ENCODE measurements at regions not wholly inside any gene's neighbourhood (a gene's known extent, or its start where the extent isn't known, plus 50 kb on each side); places are given as distances from the start of the nearest gene placed in this dataset.

- H3K27ac Mint-ChIP-seq (ENCODE audit: low read depth, unreplicated experiment): no peak overlapping the region
These were observed 304.3 kb downstream of the ZIC1 start for GRCh38 chr3:147713234-147714133.

DNA sequence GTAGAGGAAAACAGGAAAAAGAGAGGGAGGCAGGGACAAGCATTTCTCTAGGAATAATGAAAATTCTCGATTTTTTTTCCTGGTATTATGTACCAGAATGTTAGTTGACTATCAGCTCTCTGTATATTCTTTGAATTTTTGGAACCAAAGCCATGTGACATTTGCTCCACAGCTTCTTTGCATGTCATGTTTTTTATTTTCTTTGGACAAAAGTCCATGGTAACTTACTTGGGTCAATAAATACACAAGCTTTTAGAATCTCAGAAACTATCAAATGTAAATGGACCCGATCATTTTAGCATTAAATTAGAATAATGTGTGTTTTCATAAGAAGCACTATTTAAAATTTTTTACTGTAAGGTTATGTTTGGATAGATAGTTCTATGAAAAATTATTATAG, 320.5 kb downstream of the ZIC1 start:
- POLR2A ChIA-PET: no interaction called here
- no peak for DNase-seq (ENCODE audit: unreplicated experiment)
- Mint-ChIP-seq H3K27me3 (ENCODE audit: insufficient read depth, unreplicated experiment) (no peaks in the 10 kb centered on the region), H3K27ac (ENCODE audit: low read depth, unreplicated experiment) (no peak overlapping the region), H3K9me3 (ENCODE audit: unreplicated experiment) (peaks cover 8% of the 10 kb centered on the region), H3K4me3 (ENCODE audit: unreplicated experiment) (no peak overlapping the region), H3K36me3 (ENCODE audit: insufficient read depth, unreplicated experiment) (no peaks in the 10 kb centered on the region), H3K4me1 (ENCODE audit: insufficient read depth, unreplicated experiment) (no peaks in the 10 kb centered on the region)
- intact Hi-C loops (cut with micrococcal nuclease): no loop called here
- CTCF ChIA-PET: no interaction called here
- BruUV-seq (replicated peaks): no TSS peak
- no peak for TF ChIP-seq CTCF (IDR thresholded peaks at IDR 0.05; ENCODE audit: unreplicated experiment)

More at GRCh38 chr3:147713234-147714133, 304.3 kb downstream of the ZIC1 start:
- H3K4me3 Mint-ChIP-seq (ENCODE audit: unreplicated experiment): no peak overlapping the region
- no TSS peak for BruUV-seq (replicated peaks)
- no peaks in the 10 kb centered on the region for H3K36me3 Mint-ChIP-seq (ENCODE audit: insufficient read depth, unreplicated experiment)
- CTCF ChIA-PET: interaction anchor here (0.7 to 0.9 kb wide), 2 partner anchors 17 to 558 kb away, joined by 3 to 4 read pairs; no protein-coding TSS in a partner anchor
- H3K9me3 Mint-ChIP-seq (ENCODE audit: unreplicated experiment): no peaks in the 10 kb centered on the region
- DNase-seq (ENCODE audit: unreplicated experiment): no peak
- no peaks in the 10 kb centered on the region for H3K27me3 Mint-ChIP-seq (ENCODE audit: insufficient read depth, unreplicated experiment)
- POLR2A ChIA-PET: no interaction called here
- TF ChIP-seq CTCF (IDR thresholded peaks at IDR 0.05; ENCODE audit: unreplicated experiment): no peak
- intact Hi-C loops (cut with micrococcal nuclease): no loop called here
- no peaks in the 10 kb centered on the region for H3K4me1 Mint-ChIP-seq (ENCODE audit: insufficient read depth, unreplicated experiment)

DNA sequence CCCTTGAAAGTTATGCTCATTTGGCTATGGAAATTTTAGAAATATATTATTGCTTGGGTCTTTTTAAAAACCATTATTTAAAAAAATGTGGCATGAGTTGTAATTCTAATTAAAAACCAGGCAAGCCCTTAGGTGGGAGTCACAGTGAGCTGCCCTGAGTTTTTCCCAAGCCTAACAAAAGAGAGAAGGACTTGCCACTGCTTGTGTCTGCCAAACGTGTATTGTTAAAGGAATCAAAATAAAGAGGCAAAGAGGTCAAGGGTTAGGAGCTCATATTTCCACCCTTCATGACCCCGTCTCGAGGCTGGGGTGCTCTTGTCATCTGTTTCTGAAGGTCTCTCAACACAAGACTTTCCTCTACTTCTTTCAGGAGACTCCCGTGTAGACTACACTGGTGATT, 321.1 kb downstream of the ZIC1 start:
- DNase-seq (ENCODE audit: unreplicated experiment): no peak
- intact Hi-C loops (cut with micrococcal nuclease): no loop called here
- ChIA-PET CTCF (interaction anchor here (0.7 to 1.3 kb wide), 2 partner anchors 16 to 1128 kb away, joined by 3 to 4 read pairs; no protein-coding TSS in a partner anchor), POLR2A (no interaction called here)
- no peak overlapping the region for H3K27ac Mint-ChIP-seq (ENCODE audit: low read depth, unreplicated experiment)
- BruUV-seq (replicated peaks): no TSS peak
- no peaks in the 10 kb centered on the region for H3K4me1 Mint-ChIP-seq (ENCODE audit: insufficient read depth, unreplicated experiment)
- no peaks in the 10 kb centered on the region for H3K27me3 Mint-ChIP-seq (ENCODE audit: insufficient read depth, unreplicated experiment)
- no peaks in the 10 kb centered on the region for H3K36me3 Mint-ChIP-seq (ENCODE audit: insufficient read depth, unreplicated experiment)
- no peak for TF ChIP-seq CTCF (IDR thresholded peaks at IDR 0.05; ENCODE audit: unreplicated experiment)
- peaks cover 8% of the 10 kb centered on the region for H3K9me3 Mint-ChIP-seq (ENCODE audit: unreplicated experiment)
- H3K4me3 Mint-ChIP-seq (ENCODE audit: unreplicated experiment): no peak overlapping the region

DNA sequence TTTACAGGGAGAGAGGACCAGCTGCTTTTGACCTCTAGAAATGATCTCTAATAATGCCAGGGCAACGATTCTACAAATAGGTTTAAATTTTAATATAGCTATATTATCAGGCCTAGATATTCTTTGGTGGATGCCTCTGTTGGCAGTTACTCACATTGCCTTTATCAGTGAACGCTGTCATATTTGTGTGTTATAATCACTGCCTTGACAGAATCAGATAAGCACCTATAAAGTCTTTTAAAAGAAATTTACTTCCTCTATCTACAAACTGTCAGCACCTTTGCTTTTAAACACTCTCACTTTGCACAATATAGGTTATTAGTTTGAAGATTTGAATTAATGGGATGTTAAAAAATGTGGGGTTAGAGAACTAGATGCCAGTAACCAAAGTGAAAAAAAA, 324.1 kb downstream of the ZIC1 start:
- TF ChIP-seq CTCF (IDR thresholded peaks at IDR 0.05; ENCODE audit: unreplicated experiment): no peak
- no peaks in the 10 kb centered on the region for H3K9me3 Mint-ChIP-seq (ENCODE audit: unreplicated experiment)
- no peaks in the 10 kb centered on the region for H3K36me3 Mint-ChIP-seq (ENCODE audit: insufficient read depth, unreplicated experiment)
- no TSS peak for BruUV-seq (replicated peaks)
- DNase-seq (ENCODE audit: unreplicated experiment): no peak
- POLR2A ChIA-PET: no interaction called here
- H3K27me3 Mint-ChIP-seq (ENCODE audit: insufficient read depth, unreplicated experiment): no peaks in the 10 kb centered on the region
- H3K4me1 Mint-ChIP-seq (ENCODE audit: insufficient read depth, unreplicated experiment): no peaks in the 10 kb centered on the region
- H3K4me3 Mint-ChIP-seq (ENCODE audit: unreplicated experiment): no peak overlapping the region
- no peak overlapping the region for H3K27ac Mint-ChIP-seq (ENCODE audit: low read depth, unreplicated experiment)
- intact Hi-C loops (cut with micrococcal nuclease): no loop called here
- CTCF ChIA-PET: no interaction called here
